Globus pallidus (tissue), 1 donor: ENCODE measurements at regions not wholly inside any gene's neighbourhood (a gene's known extent, or its start where the extent isn't known, plus 50 kb on each side); places are given as distances from the start of the nearest gene placed in this dataset.

Experiments used
- DNase-seq: peaks from one replicate; pipeline ENCODE4 v3.0.0-alpha.2; 2015; ENCODE audit warnings: low spot score

GRCh38 chr1:90402893-90403849, 313.9 kb downstream of the BARHL2 start:
- DNase-seq, result no peak

GRCh38 chr1:90400131-90400530, 317.0 kb downstream of the BARHL2 start:
- DNase-seq, result no peak

- DNase-seq, result no peak
Observed at GRCh38 chr1:90396917-90397316, 320.2 kb downstream of the BARHL2 start.

GRCh38 chr1:90394247-90394646, 322.9 kb downstream of the BARHL2 start:
- no peak for DNase-seq

GRCh38 chr1:90393025-90393424, 324.1 kb downstream of the BARHL2 start:
- DNase-seq, result no peak

- DNase-seq, result no peak
Observed at GRCh38 chr1:90391126-90391525, 326.0 kb downstream of the BARHL2 start.

GRCh38 chr1:90387805-90388204, 329.3 kb downstream of the BARHL2 start:
- DNase-seq, result peak; percentile 26

- no peak for DNase-seq
Observed at GRCh38 chr1:90386899-90387720, 330.0 kb downstream of the BARHL2 start.

GRCh38 chr1:90384193-90384592, 332.9 kb downstream of the BARHL2 start:
- DNase-seq, result no peak

GRCh38 chr1:90382161-90382560, 334.9 kb downstream of the BARHL2 start:
- DNase-seq, result no peak

GRCh38 chr1:90381598-90381997, 335.5 kb downstream of the BARHL2 start:
- no peak for DNase-seq

- DNase-seq, result no peak
Observed at GRCh38 chr1:90371448-90371813, 345.7 kb downstream of the BARHL2 start.

- no peak for DNase-seq
Observed at GRCh38 chr1:90370686-90371447, 346.2 kb downstream of the BARHL2 start.

GRCh38 chr1:90362163-90362562, 354.9 kb downstream of the BARHL2 start:
- no peak for DNase-seq

GRCh38 chr1:90361026-90361425, 356.1 kb downstream of the BARHL2 start:
- no peak for DNase-seq

GRCh38 chr1:90359994-90360393, 357.1 kb downstream of the BARHL2 start:
- DNase-seq, result no peak

GRCh38 chr1:90358448-90358847, 358.7 kb downstream of the BARHL2 start:
- no peak for DNase-seq

- no peak for DNase-seq
Observed at GRCh38 chr1:90357995-90358394, 359.1 kb downstream of the BARHL2 start.

- DNase-seq, result no peak
Observed at GRCh38 chr1:90356991-90357390, 360.1 kb downstream of the BARHL2 start.

GRCh38 chr1:90356101-90356500, 361.0 kb downstream of the BARHL2 start:
- DNase-seq, result no peak

- DNase-seq, result no peak
Observed at GRCh38 chr1:90354704-90355103, 359.8 kb downstream of the ZNF326 start.

- DNase-seq, result no peak
Observed at GRCh38 chr1:90351019-90351418, 356.1 kb downstream of the ZNF326 start.
